HEK293T (cell line): ENCODE measurements at regions not wholly inside any gene's neighbourhood (a gene's known extent, or its start where the extent isn't known, plus 50 kb on each side); places are given as distances from the start of the nearest gene placed in this dataset.

ENCODE experiments used
- BHLHE40 ChIP-seq: fragments of 450-650 bp; IDR thresholded peaks from 2 replicates; pipeline ENCODE4 v1.6.1; 2016; ENCODE audit warnings: mild to moderate bottlenecking, moderate library complexity, borderline replicate concordance
- FOXA1 ChIP-seq: fragments of 450-650 bp; IDR thresholded peaks from 2 replicates; pipeline ENCODE4 v1.6.1; 2016; ENCODE audit warnings: mild to moderate bottlenecking
- FOXK2 ChIP-seq: fragments of 450-650 bp; IDR thresholded peaks from 2 replicates; pipeline ENCODE4 v1.6.1; 2016; ENCODE audit warnings: mild to moderate bottlenecking
- HDGF ChIP-seq: fragments of 450-650 bp; IDR thresholded peaks from 2 replicates; pipeline ENCODE4 v1.6.1; 2017; ENCODE audit warnings: antibody characterized with exemption, borderline replicate concordance
- LEF1 ChIP-seq: fragments of 450-650 bp; IDR thresholded peaks from 2 replicates; pipeline ENCODE4 v1.6.1; 2017; ENCODE audit warnings: mild to moderate bottlenecking, borderline replicate concordance
- SP1 ChIP-seq: fragments of 450-650 bp; IDR thresholded peaks from 2 replicates; pipeline ENCODE4 v1.6.1; 2017
- TARDBP ChIP-seq: fragments of 450-650 bp; IDR thresholded peaks from 2 replicates; pipeline ENCODE4 v1.6.1; 2016
- ZNF384 ChIP-seq: fragments of 450-650 bp; IDR thresholded peaks from 2 replicates; pipeline ENCODE4 v1.6.1; 2016

- TF ChIP-seq HDGF = no peak
- TF ChIP-seq BHLHE40 = no peak
- no peak for TF ChIP-seq LEF1
- no peak for TF ChIP-seq ZNF384
- TF ChIP-seq FOXK2 = no peak
- TF ChIP-seq TARDBP = no peak
- TF ChIP-seq FOXA1 = no peak
- no peak for TF ChIP-seq SP1
Measured at GRCh38 chr4:85154591-85154990, 188.1 kb upstream of the WDFY3 start.
